ENCODE measurements at regions not wholly inside any gene's neighbourhood (a gene's known extent, or its start where the extent isn't known, plus 50 kb on each side); places are given as distances from the start of the nearest gene placed in this dataset.

DNA sequence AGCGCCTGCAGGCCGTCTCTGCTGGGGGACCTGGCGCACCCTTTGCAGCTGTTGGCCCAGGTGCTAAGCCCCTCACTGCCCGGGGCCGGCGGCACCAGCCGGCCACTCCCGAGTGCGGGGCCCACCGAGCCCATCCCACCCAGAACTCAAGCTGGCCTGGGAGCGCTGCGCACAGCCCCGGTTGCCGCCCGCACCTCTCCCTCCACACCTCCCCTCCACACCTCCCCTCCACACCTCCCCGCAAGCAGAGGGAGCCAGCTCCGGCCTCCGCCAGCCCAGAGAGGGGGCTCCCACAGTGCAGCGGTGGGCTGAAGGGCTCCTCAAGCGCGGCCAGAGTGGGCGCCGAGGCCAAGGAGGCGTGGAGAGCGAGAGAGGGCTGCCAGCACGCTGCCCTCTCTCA, 177.8 kb upstream of the KAZN start:
- TF ChIP-seq POLR2AphosphoS5 (IDR thresholded peaks at IDR 0.05) (no peak), POLR2A (IDR thresholded peaks at IDR 0.05) (no peak)
- TF ChIP-seq, protein P1, sequence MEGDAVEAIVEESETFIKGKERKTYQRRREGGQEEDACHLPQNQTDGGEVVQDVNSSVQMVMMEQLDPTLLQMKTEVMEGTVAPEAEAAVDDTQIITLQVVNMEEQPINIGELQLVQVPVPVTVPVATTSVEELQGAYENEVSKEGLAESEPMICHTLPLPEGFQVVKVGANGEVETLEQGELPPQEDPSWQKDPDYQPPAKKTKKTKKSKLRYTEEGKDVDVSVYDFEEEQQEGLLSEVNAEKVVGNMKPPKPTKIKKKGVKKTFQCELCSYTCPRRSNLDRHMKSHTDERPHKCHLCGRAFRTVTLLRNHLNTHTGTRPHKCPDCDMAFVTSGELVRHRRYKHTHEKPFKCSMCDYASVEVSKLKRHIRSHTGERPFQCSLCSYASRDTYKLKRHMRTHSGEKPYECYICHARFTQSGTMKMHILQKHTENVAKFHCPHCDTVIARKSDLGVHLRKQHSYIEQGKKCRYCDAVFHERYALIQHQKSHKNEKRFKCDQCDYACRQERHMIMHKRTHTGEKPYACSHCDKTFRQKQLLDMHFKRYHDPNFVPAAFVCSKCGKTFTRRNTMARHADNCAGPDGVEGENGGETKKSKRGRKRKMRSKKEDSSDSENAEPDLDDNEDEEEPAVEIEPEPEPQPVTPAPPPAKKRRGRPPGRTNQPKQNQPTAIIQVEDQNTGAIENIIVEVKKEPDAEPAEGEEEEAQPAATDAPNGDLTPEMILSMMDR (IDR thresholded peaks at IDR 0.05), result no peak
